GM19043 (cell line): ENCODE measurements at regions not wholly inside any gene's neighbourhood (a gene's known extent, or its start where the extent isn't known, plus 50 kb on each side); places are given as distances from the start of the nearest gene placed in this dataset.

ENCODE experiments used
- ATAC-seq: cut with Tn5 transposase; IDR thresholded peaks from one replicate; pipeline ENCODE4 v1.9.1; 2021; ENCODE audit warnings: low read depth; ENCODE audit not compliant: unreplicated experiment

- ATAC-seq, result no peak
Observed at GRCh38 chr13:105445796-105446195, 1089.7 kb downstream of the EFNB2 start.

- no peak for ATAC-seq
Observed at GRCh38 chr13:105442949-105443699, 1092.3 kb downstream of the EFNB2 start.

DNA sequence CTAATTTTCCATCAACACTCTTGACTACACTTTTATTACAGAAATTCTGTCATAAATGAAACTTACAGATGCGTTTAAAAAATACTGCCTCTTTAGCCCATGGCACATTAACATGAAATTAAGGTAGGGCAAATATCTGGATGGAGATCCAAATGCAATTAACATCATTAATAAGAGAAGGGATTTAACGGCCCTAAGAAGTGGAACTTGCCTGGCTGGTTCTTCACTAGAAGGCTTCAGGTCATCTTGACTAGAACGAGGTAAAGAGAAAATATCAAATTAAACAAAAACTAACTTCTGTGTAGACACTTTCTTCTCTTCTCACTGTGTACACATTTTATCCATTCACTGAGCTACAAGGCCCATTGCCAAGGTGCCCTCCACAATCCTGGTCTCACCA, 1093.4 kb downstream of the EFNB2 start:
- no peak for ATAC-seq

DNA sequence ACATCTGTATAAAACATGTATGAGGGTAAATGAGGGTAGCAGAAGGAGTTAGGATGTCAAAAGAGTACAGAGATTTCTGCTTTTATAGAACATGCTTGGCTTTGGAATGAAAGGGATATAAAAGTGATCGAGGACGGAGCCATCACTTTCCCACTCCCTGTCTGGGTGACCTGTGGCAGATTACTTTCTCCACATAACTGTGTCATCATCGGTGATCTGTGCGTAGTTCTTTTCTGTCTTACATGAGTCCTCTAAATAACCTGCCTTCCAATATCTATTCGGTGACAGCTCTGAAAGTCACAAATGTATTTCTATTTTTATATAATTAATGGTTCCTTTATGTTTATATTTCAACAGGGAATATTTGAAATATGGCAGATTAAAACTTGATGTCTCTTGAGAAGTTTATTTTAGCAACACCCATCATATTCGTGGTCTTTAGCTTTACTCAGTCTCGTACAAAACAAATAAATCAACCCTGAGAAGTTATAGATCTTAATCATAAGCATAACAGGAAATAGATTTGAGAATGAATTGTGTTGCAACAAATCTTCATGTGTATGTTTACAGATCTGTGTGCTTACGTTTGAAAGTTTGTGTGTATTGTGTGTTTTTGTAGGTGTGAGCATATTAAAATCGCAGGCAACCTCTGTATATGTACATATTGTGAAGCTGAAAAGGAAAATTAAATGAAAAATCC, 1094.3 kb downstream of the EFNB2 start:
- no peak for ATAC-seq

DNA sequence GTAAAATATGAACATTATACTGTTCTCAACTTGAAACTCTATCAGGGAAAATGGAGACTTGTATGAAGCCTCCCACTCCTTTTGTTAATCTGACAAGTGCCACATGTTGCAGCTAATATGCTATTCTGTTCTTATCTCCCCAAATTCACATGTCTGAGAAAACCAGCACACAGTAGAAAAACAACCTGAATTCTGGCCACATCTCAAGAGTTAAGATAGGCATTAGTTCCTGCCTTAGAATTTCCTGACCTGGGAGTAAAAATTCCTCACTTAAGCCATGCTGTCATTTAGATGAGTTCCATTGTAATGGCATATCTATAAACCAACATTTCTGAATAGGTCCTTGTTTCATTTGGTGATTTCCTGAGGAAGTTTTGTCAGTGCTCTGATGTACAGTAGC, 1098.5 kb downstream of the EFNB2 start:
- ATAC-seq, result no peak

DNA sequence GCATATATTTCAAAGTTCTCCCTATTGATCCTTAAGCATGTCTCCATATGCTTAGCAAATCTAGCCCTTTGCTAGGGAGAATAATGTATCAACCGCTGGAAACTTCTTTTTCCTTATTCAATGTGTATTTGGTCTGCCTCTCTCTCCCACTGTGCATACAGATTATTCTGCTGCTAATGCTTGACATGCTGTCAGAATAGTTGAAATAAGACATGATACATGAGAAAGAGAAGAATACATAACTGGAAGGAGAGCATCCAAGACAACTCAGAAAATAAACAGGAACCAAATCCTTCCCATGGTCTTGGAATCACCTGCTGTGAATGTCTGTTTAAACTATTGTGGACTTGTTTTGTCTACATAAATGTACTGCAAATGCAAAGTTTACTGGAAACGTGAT, 1103.0 kb downstream of the EFNB2 start:
- ATAC-seq, result no peak

DNA sequence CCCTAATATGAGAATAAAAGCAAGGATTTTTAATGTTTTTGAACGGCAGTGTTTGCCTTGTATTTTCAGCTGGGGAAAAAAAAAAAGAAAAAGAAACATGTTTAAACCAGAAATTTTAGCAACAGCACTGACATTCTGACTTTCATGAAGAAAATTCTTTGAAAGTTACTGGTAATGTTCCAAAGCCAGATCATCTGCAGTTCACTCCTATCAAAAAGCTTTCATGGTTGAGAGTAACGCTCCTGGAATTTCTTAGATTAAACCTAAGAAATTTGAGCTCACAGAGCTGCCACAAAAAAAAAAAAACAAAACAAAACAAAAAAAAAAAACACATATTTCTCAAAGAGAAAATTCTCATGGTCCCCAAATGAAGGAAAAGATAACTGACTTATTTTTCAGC, 1106.7 kb downstream of the EFNB2 start:
- ATAC-seq, result no peak

DNA sequence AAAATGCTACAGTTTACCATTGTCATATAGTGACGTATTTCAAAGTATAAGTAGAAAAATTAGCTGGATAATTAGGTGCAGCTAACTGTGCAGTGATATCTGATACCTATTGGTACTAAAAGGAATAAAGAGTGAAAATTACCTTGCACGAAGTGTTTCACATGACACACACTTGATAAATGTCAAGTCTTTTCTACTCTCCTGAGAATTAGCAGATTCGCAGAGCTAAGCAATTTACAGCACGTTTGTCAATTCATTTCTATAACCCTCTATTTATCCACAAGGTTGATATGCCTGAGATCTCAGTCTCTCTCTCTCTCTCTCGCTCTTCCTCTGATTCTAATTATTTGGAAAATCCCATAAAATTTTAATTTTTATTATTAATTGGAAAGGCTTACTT, 1109.0 kb downstream of the EFNB2 start:
- ATAC-seq, result no peak

DNA sequence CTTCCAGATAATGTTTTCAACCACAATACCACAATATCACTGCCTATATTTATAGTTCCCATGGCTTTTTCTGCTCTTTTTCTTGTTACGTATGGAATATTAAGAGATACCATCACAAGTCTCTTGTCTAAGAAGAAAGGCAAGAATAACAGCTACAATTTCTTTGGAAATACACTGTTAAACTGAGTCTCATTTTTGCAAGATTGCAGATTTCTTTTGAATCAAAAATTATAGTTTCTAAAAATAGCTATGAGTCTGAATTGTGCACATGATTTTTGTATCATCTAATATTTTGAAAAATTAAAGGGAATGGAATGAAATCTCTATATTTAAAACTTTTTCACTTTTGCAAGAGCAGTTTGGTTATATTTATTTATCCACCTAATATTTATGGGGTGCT, 1120.8 kb downstream of the EFNB2 start:
- no peak for ATAC-seq

DNA sequence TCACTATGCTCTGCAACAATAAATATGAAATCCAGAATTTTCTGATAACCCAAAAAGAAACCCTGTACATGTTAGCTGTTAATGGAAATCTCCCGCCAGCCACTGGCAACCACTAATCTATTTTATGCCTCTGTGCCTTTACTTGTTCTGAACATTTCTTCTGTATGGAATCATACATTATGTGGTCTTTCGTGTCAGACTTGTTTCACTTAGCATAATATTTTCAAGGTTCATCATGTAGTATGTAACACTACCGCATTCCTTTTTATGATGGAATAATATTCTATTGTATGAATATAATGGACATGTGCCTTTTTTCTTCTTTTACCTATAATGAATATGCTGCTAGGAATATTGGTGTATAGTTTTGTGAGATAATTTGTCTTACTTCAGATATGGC, 1123.3 kb downstream of the EFNB2 start:
- no peak for ATAC-seq

DNA sequence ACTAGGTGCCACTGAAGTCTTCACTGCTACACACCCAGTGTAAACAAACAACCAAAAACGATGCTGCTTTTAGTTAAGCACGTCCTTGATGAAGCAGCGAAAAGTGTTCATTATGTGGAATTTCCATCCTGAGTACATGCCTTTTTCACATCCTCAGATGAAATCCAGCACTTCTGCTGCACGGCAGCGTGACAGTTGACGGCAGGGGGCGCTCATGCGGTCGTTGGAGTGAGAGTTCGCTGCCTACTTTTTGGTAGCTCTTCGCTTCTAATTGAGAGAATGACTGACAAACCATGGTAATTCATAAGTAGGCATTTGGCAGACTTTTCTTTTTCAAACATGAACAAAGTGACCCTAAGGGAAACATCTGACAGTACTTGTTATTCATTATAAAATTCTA, 1124.9 kb downstream of the EFNB2 start:
- no peak for ATAC-seq

- ATAC-seq, result no peak
Observed at GRCh38 chr13:105406551-105406950, 1128.9 kb downstream of the EFNB2 start.

- ATAC-seq, result no peak
Observed at GRCh38 chr13:105403086-105403485, 1132.4 kb downstream of the EFNB2 start.

DNA sequence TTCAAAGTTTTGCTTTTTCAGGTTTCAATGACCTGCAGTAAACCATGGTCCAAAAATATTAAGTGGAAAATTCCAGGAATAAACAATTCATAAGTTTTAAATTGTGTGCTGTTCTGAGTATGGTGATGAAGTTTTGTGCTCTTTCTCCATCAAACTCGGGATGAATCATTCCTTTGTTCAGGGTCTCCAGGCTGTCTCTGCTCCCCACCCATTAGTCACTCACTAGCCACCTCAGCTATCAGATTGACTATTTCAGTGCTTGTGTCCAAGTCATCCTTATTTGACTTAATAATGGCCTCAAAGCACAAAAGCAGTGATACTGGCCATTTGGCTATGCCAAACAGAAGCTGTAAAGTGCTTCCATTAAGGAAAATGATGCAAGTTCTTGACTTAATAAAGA, 1140.4 kb downstream of the EFNB2 start:
- ATAC-seq, result no peak

- no peak for ATAC-seq
Observed at GRCh38 chr13:105389373-105389772, 1146.1 kb downstream of the EFNB2 start.

- ATAC-seq, result no peak
Observed at GRCh38 chr13:105377452-105377851, 1158.0 kb downstream of the EFNB2 start.

DNA sequence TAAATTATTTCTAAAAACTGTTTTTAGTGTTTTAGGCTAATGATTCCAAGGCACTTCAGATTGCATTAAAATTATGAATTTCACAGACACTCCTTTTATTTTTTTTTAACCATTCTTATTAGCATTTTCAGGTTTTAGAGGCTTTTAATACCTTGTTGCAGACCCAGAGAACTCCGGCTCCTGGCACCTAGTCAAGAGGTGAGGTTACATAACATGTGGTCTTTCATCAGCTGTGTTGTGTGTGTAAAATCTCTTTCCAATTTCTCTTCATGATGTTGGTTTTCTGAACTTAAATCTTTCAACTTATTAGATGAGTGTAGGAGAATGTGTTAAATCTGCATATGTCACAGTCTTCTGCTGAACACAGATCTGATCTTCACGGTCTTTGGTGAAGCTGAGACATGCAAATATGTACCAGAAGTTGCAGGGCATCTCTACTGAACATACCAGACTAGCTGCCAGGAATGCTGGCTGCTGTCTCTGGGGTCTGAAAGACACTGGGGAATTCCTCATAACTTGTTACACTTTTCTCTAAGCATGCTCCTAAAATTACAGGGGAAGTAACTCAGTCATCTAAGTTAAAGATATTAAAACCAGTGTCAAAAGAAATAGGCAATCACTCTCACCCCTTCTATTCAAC, 1165.3 kb downstream of the EFNB2 start:
- ATAC-seq, result no peak

DNA sequence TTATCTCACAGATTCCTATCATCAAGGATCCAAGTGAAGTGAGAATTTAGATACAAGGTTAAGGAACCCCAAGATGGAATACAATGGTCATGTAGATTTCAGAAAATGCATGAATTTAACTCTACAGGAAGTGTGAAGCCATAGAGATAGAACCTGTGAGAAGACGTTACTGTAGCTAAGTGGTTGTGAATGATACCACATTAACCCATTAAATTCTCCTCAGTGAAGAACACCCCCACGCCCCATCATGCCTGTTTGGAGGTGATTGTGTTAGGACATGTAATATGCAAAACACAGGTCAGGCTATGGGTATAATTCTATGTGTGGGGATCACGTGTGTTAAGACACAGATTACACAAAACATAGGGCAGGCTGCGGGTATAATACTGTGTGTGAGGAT, 1166.7 kb downstream of the EFNB2 start:
- no peak for ATAC-seq

DNA sequence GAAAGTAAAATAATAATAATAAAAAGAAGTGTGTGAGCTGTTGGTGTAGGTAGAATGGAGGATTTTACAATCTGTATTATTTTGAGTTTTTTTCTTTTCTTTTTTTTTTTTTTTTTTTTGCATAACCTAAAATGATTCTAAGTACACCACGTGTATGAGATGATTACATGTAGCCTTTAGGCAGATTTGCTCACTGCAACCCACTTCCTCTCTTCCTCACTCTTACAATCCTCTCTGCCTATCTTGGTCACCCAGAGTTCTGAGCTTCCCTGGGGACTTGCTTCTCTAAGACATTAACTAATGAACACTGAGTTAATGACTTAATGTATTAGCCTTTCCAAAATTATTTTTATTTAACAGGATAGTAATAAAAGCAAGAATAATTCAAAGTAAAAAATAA, 1169.6 kb downstream of the EFNB2 start:
- ATAC-seq, result no peak

- ATAC-seq, result no peak
Observed at GRCh38 chr13:105365021-105365550, 1170.4 kb downstream of the EFNB2 start.

- ATAC-seq, result no peak
Observed at GRCh38 chr13:105364191-105364590, 1171.3 kb downstream of the EFNB2 start.
